IPS-18c (cell line): ENCODE measurements at regions not wholly inside any gene's neighbourhood (a gene's known extent, or its start where the extent isn't known, plus 50 kb on each side); places are given as distances from the start of the nearest gene placed in this dataset.
"Not testable (repeated sequence)": the region's sequence is repeated elsewhere in the genome, so short reads cannot be mapped to it uniquely, and the experiment has no call there.

Experiments
- H3K4me3 ChIP-seq: 2 replicates; pipeline ENCODE4 v1.7.0; 2013; ENCODE audit warnings: low read depth, mild to moderate bottlenecking, low read length, moderate library complexity; ENCODE audit not compliant: insufficient read depth
- H3K9me3 ChIP-seq: one replicate; pipeline ENCODE4 v1.6.1; 2013; ENCODE audit warnings: mild to moderate bottlenecking, low read length, moderate library complexity; ENCODE audit not compliant: control insufficient read depth, insufficient read depth

DNA sequence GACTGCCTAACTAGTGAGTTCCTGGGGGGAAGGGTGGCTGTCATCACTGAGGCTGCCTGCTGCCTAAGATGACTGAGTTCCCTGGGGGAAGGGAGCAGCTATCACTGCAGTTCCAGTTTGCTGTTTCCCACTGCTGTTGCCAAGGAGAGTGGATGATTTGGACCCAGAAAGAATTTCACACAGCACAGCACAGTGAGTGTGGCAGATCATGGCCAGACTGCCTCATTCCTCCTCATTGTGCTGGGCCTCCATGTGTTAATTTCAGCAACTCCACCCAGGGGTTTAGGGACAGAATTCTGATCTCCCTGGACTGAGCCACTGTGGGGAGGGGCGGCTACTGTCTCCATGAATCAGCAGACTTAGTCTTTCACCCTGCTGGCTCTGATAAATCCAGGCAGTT is 125.0 kb downstream of the TEX13C start:
- Histone ChIP-seq H3K9me3 (peaks cover under 1% of the 10 kb centered on the region), H3K4me3 (no peak overlapping the region)

GRCh38 chrX:125475482-125475881 is 155.8 kb downstream of the TEX13C start:
- Histone ChIP-seq H3K9me3 (no peaks in the 10 kb centered on the region), H3K4me3 (no peak overlapping the region)

- no peak overlapping the region for H3K4me3 ChIP-seq
- H3K9me3 ChIP-seq: no peaks in the 10 kb centered on the region
Measured at GRCh38 chrX:125492439-125492838, 172.8 kb downstream of the TEX13C start.

- H3K4me3 ChIP-seq: not testable (repeated sequence)
Measured at GRCh38 chrX:125493004-125493403, 173.3 kb downstream of the TEX13C start.

GRCh38 chrX:125497667-125498066 is 178.0 kb downstream of the TEX13C start:
- Histone ChIP-seq H3K4me3 (no peak overlapping the region), H3K9me3 (no peaks in the 10 kb centered on the region)

More at GRCh38 chrX:125493004-125493403, 173.3 kb downstream of the TEX13C start:
- not testable (repeated sequence) for H3K9me3 ChIP-seq

GRCh38 chrX:125503769-125504168 is 184.1 kb downstream of the TEX13C start:
- no peak overlapping the region for H3K4me3 ChIP-seq
- peaks cover 10% of the 10 kb centered on the region for H3K9me3 ChIP-seq

DNA sequence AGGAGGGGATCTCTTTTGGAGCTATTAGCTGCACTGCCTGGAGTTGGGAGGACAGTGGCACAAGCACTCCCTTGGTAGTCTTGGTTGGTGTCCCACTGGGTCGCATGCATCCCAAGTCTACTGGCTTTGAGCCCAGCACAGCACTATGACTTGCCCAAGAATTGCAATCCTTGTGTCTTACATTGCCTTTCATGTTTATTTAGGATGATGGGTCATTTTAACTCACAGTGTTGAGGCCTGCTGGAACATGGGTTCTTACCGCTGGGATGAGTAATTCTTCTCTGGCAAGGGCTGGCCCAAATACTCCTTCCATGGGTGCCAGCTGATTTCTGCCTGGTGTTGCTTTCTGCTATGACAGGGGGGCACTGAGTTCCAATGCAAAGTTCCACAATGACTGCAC is 185.5 kb downstream of the TEX13C start:
- peaks cover 10% of the 10 kb centered on the region for H3K9me3 ChIP-seq
- no peak overlapping the region for H3K4me3 ChIP-seq

- H3K4me3 ChIP-seq: no peak overlapping the region
Measured at GRCh38 chrX:125507119-125507518, 187.4 kb downstream of the TEX13C start.

GRCh38 chrX:125520029-125520428 is 200.4 kb downstream of the TEX13C start:
- H3K9me3 ChIP-seq: no peaks in the 10 kb centered on the region
- no peak overlapping the region for H3K4me3 ChIP-seq

More at GRCh38 chrX:125507119-125507518, 187.4 kb downstream of the TEX13C start:
- peaks cover 10% of the 10 kb centered on the region for H3K9me3 ChIP-seq

DNA sequence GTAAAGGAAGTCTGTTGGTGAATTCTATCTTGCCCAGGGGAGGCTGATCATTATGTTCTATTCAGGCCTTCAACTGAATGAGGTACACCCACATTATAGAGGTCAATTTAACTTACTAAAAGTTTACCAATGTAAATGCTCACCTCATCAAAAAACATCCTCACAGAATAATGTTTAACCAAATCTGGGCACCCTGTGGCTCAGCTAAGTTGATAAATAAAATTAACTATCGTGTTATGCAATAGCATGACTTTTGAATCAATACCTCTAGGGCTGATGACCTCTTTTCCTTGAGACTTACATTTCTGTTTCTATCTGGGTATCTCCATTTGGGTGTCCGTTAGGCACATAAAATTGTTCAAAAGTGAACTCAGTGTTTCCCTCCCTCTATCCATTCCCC is 203.1 kb downstream of the TEX13C start:
- Histone ChIP-seq H3K4me3 (no peak overlapping the region), H3K9me3 (no peaks in the 10 kb centered on the region)

GRCh38 chrX:125532411-125533089 is 212.9 kb downstream of the TEX13C start:
- Histone ChIP-seq H3K4me3 (no peak overlapping the region), H3K9me3 (peaks cover 10% of the 10 kb centered on the region)

DNA sequence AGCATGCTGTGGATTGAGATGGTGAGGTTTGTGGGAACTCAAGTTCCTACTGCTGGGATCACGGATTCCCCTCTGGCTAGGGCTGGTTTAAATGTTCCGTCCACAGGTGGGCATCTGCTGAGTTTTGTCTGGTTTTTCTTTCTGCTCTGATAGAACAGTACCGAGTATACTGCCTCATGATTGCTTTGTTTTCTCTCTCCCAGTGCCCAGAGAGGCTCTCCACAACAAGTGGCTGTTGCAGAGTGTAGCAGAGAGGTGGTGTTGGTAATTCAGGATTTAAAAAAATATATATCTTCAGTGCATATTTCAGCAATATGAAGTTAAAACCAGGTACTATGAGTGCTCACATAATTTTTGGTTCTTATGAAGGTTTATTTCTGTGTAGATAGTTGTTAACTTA is 213.7 kb downstream of the TEX13C start:
- no peak overlapping the region for H3K4me3 ChIP-seq

GRCh38 chrX:125544031-125544660 is 224.5 kb downstream of the TEX13C start:
- Histone ChIP-seq H3K9me3 (peaks cover 4% of the 10 kb centered on the region), H3K4me3 (no peak overlapping the region)

More for the DNA sequence above, 213.7 kb downstream of the TEX13C start:
- H3K9me3 ChIP-seq: peaks cover 10% of the 10 kb centered on the region

- H3K9me3 ChIP-seq: peaks cover 4% of the 10 kb centered on the region
- no peak overlapping the region for H3K4me3 ChIP-seq
Measured at GRCh38 chrX:125544856-125545255, 225.2 kb downstream of the TEX13C start.

DNA sequence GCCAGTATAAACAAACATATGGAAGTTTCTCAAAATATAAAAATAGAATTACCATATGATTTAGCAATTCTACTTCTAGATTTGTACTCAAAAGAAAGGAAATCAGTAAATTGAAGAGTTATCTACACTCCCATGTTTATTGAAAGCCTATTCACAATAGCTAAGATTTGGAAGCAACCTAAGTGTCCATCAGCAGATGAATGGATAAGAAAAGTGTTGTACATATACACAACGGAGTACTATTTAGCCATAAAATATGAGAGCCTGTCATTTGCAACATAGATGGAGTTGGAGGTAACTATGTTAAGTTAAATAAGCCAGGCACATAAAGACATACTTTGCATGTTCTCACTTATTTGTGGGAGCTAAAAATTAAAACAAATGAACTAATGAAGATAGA is 257.8 kb downstream of the TEX13C start:
- H3K4me3 ChIP-seq: no peak overlapping the region
- H3K9me3 ChIP-seq: peaks cover 6% of the 10 kb centered on the region

DNA sequence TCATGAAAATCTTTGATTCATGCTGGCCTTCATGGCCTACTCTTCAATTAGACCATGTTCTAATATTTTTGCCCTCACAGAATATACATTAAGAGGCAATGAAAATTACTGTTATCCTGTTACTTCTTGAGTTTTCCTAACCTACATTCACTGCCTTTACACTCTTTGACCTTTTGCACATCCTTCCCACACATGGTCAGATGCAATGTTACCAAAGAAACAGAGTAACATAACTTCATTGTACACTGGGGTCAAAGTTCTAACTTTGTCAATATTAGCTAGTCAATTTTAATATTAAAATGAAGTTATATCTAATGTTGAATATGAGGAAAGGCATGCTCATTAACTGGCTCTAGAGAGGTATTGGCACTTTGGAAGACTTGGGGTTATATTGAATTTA is 284.8 kb downstream of the TEX13C start:
- no peak overlapping the region for H3K4me3 ChIP-seq
- H3K9me3 ChIP-seq: no peaks in the 10 kb centered on the region

DNA sequence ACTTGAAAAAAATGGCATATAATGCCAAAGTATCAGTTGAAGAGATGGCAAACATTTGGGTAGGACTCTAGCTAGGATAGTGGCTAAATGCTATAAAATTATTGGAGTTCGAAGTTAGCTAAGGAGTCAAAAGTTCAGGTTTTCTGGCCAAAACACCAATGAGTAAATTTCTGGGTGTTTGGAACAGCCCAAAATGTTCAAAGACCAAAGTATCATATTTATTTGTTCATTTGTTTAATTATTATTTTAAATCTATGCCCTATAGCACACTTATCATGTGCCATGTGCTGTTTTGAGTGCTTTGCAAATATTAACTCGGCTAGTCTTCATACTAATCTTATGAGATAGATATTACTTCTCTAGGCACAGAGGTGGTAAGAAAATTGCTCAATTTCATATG is 285.5 kb downstream of the TEX13C start:
- H3K4me3 ChIP-seq: no peak overlapping the region
- H3K9me3 ChIP-seq: no peaks in the 10 kb centered on the region

DNA sequence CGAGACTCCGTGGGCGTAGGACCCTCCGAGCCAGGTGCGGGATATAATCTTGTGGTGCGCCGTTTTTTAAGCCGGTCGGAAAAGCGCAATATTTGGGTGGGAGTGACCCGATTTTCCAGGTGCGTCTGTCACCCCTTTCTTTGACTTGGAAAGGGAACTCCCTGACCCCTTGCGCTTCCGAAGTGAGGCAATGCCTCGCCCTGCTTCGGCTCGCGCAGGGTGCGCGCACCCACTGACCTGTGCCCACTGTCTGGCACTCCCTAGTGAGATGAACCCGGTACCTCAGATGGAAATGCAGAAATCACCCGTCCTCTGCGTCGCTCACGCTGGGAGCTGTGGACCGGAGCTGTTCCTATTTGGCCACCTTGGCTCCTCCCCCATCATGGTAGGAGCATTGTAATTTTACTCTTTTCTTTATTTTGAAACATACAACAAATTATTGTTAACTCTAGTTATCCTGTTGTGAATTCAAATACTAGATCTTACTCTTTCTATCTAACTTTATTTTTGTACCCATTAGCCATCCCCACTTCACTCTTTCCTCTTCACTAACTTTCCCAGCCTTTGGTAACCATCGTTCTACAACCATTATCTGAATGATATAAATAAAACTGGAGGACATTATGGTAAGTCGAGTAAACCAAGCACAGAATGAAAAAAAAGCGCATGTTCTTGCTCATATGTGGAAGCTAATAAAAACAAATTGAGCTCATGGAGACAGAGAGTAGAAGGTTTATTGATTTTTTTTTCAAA is 295.1 kb downstream of the TEX13C start:
- not testable (repeated sequence) for H3K9me3 ChIP-seq, H3K4me3 ChIP-seq
